ENCODE measurements at regions not wholly inside any gene's neighbourhood (a gene's known extent, or its start where the extent isn't known, plus 50 kb on each side); places are given as distances from the start of the nearest gene placed in this dataset.

DNA sequence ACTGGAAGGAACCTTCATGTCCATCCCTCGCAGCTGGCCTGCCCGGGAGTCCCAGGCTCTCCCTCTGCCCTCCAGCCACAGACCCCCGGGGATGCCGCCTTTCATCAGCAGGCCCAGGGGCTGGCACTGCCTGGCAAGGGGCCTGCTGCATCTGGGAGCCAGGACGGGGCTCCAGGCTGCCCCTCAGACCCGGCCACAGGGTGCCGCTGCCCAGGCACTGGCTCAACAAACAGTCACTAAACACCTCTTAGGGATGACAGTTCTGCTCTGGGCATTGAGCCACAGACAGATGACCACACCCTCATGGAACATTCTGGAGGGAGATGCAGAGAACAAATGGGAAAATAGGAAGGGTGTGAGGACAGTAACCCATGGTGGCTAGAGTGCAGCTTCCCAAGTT, 109.3 kb downstream of the HMX1 start:
- no peak for TF ChIP-seq ARNT (IDR thresholded peaks at IDR 0.05)
- no peak for TF ChIP-seq FOXM1 (IDR thresholded peaks at IDR 0.05; ENCODE audit: borderline replicate concordance)
- TF ChIP-seq NFRKB (IDR thresholded peaks at IDR 0.05): no peak
- no peak for TF ChIP-seq BHLHE40 (IDR thresholded peaks at IDR 0.05; ENCODE audit: borderline replicate concordance)
- TF ChIP-seq TARDBP (IDR thresholded peaks at IDR 0.05): no peak
